GM19023 (cell line): ENCODE measurements at regions not wholly inside any gene's neighbourhood (a gene's known extent, or its start where the extent isn't known, plus 50 kb on each side); places are given as distances from the start of the nearest gene placed in this dataset.

Source experiments
- ATAC-seq: cut with Tn5 transposase; IDR thresholded peaks from one replicate; pipeline ENCODE4 v1.9.1; 2021; ENCODE audit warnings: mild to moderate bottlenecking, moderate library complexity; ENCODE audit not compliant: unreplicated experiment

DNA sequence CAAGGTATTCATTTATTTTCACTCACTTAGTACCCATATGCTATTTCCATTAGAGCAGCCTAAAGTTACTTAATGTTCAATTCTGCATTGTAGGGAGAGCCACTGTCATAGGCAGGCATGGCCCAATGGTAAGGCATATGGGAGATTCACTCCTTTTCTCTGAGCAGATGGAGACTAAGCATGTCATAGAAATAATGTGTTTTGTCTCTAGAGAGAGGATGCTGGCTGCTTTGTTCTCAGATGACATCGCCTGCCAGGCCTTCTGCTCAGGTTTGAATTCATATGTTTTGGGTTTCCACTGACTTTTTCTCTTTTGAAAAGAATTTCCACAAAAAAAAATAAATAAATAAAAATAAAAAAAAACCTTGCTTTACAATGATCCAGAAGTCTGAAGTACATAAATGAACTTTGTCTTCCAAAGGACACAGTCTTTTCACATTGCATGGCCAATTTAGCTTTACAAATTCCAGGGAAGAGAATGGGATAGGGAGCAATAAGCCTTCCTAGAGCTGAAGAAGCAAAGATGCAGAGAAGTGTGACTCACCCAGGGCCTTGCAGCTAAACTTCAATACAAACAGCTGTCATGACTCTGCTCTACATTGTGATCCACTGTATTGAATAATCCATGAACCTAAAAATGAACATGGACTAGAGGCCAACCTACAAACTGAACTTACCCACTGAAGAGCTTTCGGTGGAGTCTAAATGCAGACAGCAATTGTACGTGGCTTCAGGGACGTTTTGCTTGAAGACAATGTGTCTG lies 422.5 kb downstream of the CMPK2 start:
- no peak for ATAC-seq

GRCh38 chr2:6444514-6444913 lies 421.2 kb downstream of the CMPK2 start:
- no peak for ATAC-seq

DNA sequence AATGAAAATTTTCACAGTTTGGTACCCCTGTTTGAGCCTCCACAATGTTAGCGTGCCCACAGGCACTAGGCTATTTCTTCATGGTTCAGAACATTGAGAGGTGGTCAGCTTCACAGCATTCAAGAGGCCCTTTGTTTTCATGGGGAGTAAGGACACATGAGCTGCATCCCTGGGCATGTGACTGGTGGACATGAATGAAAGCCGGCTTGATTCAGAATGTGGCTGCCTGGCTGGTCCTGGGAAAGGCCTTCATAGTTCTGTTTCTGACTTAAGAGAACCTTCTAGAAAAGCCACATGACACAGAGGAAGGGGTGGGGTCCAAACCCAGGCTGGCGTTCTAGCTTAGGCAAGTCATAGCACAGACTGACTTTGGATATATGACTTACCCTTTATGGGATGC lies 420.6 kb downstream of the CMPK2 start:
- no peak for ATAC-seq

- ATAC-seq: no peak
Measured at GRCh38 chr2:6446938-6447608, 418.6 kb downstream of the CMPK2 start.

DNA sequence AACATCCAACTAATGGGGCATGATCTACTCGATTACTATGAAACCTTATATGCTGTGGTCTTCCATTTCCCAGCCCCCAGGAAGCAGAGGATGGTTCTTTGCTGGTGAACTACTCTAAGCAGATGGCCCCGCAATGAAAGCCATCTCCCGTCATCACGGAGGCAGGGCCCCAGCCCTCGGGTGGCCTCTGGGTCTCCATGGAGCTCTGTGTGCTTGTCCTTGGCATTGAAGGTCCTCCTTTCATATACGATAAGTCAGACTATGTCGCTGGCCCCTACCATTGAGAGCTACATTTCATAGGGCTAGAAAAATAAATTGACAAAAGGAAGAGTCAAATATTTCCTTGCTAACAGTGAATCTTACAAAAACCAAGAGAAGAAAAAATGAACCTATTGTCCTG lies 416.8 kb downstream of the CMPK2 start:
- no peak for ATAC-seq

GRCh38 chr2:6449343-6449742 lies 416.4 kb downstream of the CMPK2 start:
- no peak for ATAC-seq

GRCh38 chr2:6452702-6453481 lies 412.8 kb downstream of the CMPK2 start:
- ATAC-seq: no peak

GRCh38 chr2:6454286-6454990 lies 411.3 kb downstream of the CMPK2 start:
- no peak for ATAC-seq

- ATAC-seq: no peak
Measured at GRCh38 chr2:6459138-6459537, 406.6 kb downstream of the CMPK2 start.

DNA sequence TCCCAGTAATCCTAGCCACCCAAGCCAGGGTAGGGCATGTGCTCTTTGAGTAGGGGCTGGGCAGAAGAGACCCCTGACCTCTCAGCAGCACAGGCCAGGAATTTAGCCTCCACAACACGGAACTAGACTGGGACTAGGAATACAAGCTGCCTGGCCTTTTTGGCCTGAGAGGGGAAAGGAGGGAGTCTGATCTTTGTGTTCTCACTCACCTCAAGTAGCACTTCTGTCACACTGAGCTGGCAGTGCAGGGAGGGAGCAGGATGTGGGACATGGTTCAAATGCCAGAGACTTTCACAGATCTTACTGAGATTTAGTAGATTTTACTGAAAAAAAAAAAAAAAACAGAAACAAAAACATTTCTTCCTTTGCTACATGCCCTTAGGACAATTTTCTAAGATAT lies 395.2 kb downstream of the CMPK2 start:
- ATAC-seq: no peak

GRCh38 chr2:6471419-6471818 lies 394.3 kb downstream of the CMPK2 start:
- no peak for ATAC-seq

DNA sequence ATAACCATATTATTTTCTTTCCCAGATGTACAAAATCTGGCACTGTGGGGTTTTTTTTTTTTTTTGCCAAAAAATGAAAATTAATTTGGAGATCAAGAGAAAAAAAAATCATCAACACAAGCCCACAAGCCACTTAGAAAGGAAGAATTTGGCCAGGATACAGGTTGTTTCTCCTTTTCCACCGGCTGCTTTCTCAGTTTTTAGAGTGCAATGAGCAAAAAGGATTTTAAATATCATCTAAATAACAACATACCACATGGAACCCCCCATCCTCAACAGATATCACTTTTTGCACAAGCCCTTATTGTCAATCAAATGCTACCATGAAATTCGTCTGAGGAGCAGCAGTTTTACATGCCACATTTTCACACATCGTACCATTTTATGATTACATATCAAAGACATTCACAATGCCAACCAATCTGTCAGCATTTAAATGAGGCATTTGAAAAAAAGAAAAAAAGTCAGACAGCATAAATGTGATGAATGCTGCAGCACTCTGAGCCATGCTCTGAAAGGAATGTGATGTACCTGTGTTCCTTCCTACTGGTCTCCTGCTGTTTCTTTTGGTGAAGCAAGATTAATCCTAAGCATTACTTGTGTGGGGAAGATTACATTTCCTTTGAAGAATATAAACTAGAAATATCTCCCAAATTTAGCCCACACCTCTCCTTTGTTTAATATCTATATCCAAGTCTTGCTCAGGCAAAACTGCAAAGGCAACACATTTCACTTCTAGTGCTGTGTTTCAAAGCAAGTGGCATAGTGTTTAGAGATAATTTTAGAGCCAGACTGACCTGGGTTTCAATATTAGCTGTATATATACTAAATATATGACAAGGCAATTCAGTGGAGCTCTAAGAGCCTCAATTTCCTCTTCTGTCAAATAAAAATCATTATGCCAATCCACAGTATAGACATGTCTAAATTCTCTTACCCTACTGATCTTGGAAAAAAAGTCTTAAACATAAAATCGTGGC lies 391.3 kb downstream of the CMPK2 start:
- no peak for ATAC-seq

DNA sequence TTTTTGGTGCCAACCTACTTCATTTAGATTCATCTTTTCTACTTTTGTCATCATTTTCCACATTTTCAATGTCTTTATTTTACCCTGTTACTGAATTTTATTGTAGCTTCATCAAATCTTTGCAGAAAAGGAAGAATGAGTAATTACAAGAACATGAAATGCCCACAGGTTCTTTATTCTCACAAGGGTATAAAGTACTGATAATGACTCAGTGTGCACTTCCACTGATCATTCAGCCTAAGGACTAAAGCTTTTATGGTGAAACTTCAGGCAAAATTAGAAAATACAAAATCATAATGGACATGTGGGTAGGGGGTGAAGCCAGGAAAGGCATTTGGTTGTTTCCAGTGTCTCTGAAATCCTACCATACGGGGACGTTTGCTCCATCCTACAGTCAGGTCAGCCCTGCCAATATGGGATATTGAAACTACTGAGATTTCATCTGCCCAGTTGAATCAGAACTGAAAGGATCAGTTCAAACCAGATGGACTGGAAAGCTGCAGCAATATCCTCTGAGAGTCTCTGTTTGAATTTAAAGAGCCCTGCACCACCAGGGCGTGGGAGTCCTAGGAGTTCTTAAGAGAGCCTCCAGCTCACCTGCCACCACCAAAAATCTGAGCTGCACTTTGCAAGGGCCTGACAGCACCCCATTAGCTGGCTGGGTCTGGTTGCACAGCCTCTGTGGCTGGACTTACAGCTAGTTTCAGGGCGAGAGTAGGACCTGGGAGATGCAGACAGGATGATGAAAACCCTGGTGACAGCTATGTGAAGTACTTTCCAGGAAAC lies 390.4 kb downstream of the CMPK2 start:
- ATAC-seq: no peak

DNA sequence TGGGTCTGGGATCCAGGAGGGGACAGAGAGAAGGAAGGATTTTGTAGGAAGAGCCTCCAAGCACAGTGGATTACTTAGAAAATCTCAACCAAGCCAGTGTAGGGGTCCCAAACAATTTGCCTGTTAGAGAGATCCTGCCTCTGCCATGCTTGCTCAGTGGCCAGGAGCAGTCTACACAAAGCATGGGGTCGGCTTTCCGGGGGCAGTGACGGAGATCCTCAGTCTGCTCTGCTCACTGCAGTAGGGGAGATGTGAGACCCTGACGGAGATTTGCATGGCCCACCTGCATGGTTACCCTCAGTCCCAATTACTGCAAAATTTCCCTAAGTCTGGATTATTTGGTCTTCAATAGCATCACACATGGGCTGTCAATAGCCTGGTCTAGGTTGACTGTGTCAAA lies 385.2 kb downstream of the CMPK2 start:
- ATAC-seq: no peak

- ATAC-seq: no peak
Measured at GRCh38 chr2:6482256-6482655, 383.5 kb downstream of the CMPK2 start.

DNA sequence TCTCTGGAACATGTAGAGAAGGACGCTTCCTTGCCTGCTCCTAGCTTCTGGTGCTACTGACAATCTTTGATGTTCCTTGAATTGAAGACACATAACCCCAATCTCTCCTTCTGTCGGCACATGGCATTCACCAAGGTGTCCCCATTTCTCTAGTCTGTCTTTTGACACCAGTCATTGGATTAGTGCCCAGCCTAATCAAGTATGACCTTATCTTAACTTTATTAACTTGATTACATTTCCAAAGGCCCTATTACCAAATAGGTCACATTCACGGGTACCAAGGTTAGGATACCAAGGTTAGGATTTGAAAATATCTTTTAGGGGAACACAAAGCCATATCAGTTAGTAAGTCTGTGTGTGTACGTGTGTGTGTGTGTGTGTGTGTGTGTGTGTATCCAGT lies 377.9 kb downstream of the CMPK2 start:
- ATAC-seq: no peak

- ATAC-seq: no peak
Measured at GRCh38 chr2:6492573-6492972, 373.1 kb downstream of the CMPK2 start.

DNA sequence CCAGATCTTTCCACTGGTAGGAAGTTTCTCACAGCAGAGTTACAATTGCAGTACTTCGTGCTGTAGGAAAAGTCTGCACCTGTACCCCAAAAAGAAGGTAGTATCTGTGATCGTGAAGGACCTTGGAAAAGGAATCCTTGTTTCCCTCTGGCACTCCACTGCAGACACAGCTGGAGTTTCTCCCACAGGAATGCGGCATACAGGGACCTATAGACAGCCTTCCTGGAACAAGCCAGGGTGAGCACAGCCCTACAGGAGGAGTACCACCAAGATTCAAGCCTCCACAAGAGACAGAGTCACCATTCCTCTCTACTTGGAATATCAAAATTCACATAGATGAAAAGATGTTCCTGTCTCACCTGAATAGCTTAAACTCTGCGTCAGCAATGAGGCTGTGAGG lies 372.4 kb downstream of the CMPK2 start:
- ATAC-seq: no peak

DNA sequence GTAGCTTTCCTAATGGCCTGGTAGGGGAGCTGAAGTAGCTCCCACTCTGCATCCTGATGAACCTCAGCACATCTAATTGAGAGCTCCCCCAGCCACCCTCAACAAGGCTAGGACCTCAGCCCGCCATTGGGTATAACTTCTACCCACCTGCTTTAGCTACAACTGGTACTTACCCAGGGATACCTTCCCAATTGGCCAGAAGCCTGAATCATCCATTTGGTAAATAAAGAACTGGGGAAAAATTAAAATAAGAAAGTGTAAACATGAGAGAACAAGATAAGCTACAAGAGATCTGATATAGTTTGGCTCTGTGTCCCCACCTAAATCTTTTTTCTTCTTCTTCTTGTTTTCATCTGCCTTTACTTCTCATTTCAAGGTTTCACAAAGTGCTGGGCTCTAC lies 372.0 kb downstream of the CMPK2 start:
- ATAC-seq: no peak
